Body of pancreas (tissue), 4 donors: ENCODE measurements at regions not wholly inside any gene's neighbourhood (a gene's known extent, or its start where the extent isn't known, plus 50 kb on each side); places are given as distances from the start of the nearest gene placed in this dataset.

Source experiments
- POLR2A ChIP-seq, 3 donors: fragments of 450-650 bp; IDR thresholded peaks; one replicate each; pipeline ENCODE4 v1.6.1; 2016; ENCODE audit warnings: antibody characterized with exemption in 3 of 3, mild to moderate bottlenecking in 2 of 3
- TF ChIP-seq, protein P1 (sequence below), 7 experiments: fragments of 450-650 bp in 4 of 7; fragments of 200-600 bp in 3 of 7; sonication (generic) in 3 of 7; IDR thresholded peaks; one replicate each; pipeline ENCODE4 v1.5.1; 2016 to 2019; ENCODE audit warnings: antibody characterized with exemption in 7 of 7

GRCh38 chr2:31764169-31764568, 183.4 kb upstream of the SRD5A2 start:
- TF ChIP-seq POLR2A (IDR thresholded peaks at IDR 0.05), result no peak
- TF ChIP-seq, protein P1, sequence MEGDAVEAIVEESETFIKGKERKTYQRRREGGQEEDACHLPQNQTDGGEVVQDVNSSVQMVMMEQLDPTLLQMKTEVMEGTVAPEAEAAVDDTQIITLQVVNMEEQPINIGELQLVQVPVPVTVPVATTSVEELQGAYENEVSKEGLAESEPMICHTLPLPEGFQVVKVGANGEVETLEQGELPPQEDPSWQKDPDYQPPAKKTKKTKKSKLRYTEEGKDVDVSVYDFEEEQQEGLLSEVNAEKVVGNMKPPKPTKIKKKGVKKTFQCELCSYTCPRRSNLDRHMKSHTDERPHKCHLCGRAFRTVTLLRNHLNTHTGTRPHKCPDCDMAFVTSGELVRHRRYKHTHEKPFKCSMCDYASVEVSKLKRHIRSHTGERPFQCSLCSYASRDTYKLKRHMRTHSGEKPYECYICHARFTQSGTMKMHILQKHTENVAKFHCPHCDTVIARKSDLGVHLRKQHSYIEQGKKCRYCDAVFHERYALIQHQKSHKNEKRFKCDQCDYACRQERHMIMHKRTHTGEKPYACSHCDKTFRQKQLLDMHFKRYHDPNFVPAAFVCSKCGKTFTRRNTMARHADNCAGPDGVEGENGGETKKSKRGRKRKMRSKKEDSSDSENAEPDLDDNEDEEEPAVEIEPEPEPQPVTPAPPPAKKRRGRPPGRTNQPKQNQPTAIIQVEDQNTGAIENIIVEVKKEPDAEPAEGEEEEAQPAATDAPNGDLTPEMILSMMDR (IDR thresholded peaks at IDR 0.05), result no peak
